WTC11 (cell line): ENCODE measurements at regions not wholly inside any gene's neighbourhood (a gene's known extent, or its start where the extent isn't known, plus 50 kb on each side); places are given as distances from the start of the nearest gene placed in this dataset.

ENCODE experiments used
- ATAC-seq: fragments of 200-7000 bp; cut with Tn5 transposase; 2 replicates; pipeline ENCODE4 v1.10.0; 2021; ENCODE audit warnings: mild to moderate bottlenecking, moderate library complexity
- CTCF ChIA-PET: fragments of 300-600 bp; sonication (Branson Sonifier 250); formaldehyde crosslinking; loops from one replicate; lab custom pipeline; 2021; ENCODE audit warnings: antibody characterized with exemption; lab: Charles Lee
- POLR2A ChIA-PET: fragments of 350-600 bp; sonication (Branson Sonifier 250); formaldehyde crosslinking; loops from one replicate; lab custom pipeline; 2021; ENCODE audit warnings: antibody characterized with exemption; lab: Charles Lee
- DNase-seq: peaks from one replicate; pipeline ENCODE4 v3.0.0; 2021; ENCODE audit warnings: low spot score
- H3K27ac Mint-ChIP-seq: 2 replicates; pipeline ENCODE4 v1.8.0; 2021; ENCODE audit warnings: mixed read lengths
- H3K27me3 Mint-ChIP-seq: 2 replicates; pipeline ENCODE4 v1.8.0; 2021; ENCODE audit warnings: low read depth, mild to moderate bottlenecking, moderate library complexity, mixed read lengths
- H3K36me3 Mint-ChIP-seq: 2 replicates; pipeline ENCODE4 v1.8.0; 2021; ENCODE audit warnings: mixed read lengths
- H3K4me1 Mint-ChIP-seq: 2 replicates; pipeline ENCODE4 v1.8.0; 2022; ENCODE audit warnings: mixed read lengths
- H3K4me3 Mint-ChIP-seq: 2 replicates; pipeline ENCODE4 v1.8.0; 2021; ENCODE audit warnings: mild to moderate bottlenecking, moderate library complexity, mixed read lengths
- H3K9me3 Mint-ChIP-seq: 2 replicates; pipeline ENCODE4 v1.8.0; 2021; ENCODE audit warnings: mixed read lengths
- ATF1 ChIP-seq: sonication (generic); formaldehyde crosslinking; IDR thresholded peaks from 2 replicates; pipeline ENCODE4 v1.8.1; 2023; ENCODE audit warnings: mild to moderate bottlenecking, moderate library complexity, missing genetic modification reagents
- CTCF ChIP-seq: fragments of 200-600 bp; IDR thresholded peaks from 2 replicates; pipeline ENCODE4 v1.8.0; 2022; ENCODE audit warnings: antibody characterized with exemption
- E2F4 ChIP-seq: sonication (generic); formaldehyde crosslinking; IDR thresholded peaks from 2 replicates; pipeline ENCODE4 v1.8.1; 2022; ENCODE audit warnings: low read depth, mild to moderate bottlenecking, moderate library complexity, missing genetic modification reagents, borderline replicate concordance
- ESRRA ChIP-seq: sonication (generic); formaldehyde crosslinking; IDR thresholded peaks from 2 replicates; pipeline ENCODE4 v1.8.1; 2022; ENCODE audit warnings: mild to moderate bottlenecking, missing genetic modification reagents, borderline replicate concordance
- ETV6 ChIP-seq: sonication (generic); formaldehyde crosslinking; IDR thresholded peaks from 2 replicates; pipeline ENCODE4 v1.8.1; 2022; ENCODE audit warnings: mild to moderate bottlenecking, missing genetic modification reagents
- FOXP1 ChIP-seq: sonication (generic); formaldehyde crosslinking; IDR thresholded peaks from 2 replicates; pipeline ENCODE4 v1.8.0; 2022; ENCODE audit warnings: missing genetic modification reagents, mild to moderate bottlenecking, moderate library complexity, borderline replicate concordance
- GRHL2 ChIP-seq: fragments of 250-450 bp; sonication (Bioruptor Pico); IDR thresholded peaks from 2 replicates; pipeline ENCODE4 v1.8.0; 2022; ENCODE audit warnings: mild to moderate bottlenecking, moderate library complexity; ENCODE audit not compliant: insufficient replicate concordance, severe bottlenecking
- GTF2I ChIP-seq: fragments of 250-450 bp; sonication (Bioruptor Pico); conservative IDR thresholded peaks from 2 replicates; pipeline ENCODE4 v1.4.0; 2021; ENCODE audit warnings: mild to moderate bottlenecking
- IRF2 ChIP-seq: sonication (generic); formaldehyde crosslinking; IDR thresholded peaks from 2 replicates; pipeline ENCODE4 v1.8.0; 2022; ENCODE audit warnings: low read depth, missing genetic modification reagents, borderline replicate concordance
- MXD4 ChIP-seq: fragments of 250-450 bp; sonication (Bioruptor Pico); IDR thresholded peaks from 2 replicates; pipeline ENCODE4 v1.8.0; 2021; ENCODE audit warnings: mild to moderate bottlenecking, moderate library complexity, borderline replicate concordance
- NR3C1 ChIP-seq: sonication (generic); formaldehyde crosslinking; conservative IDR thresholded peaks from 2 replicates; pipeline ENCODE4 v1.8.1; 2023; ENCODE audit warnings: low read depth, mild to moderate bottlenecking, missing genetic modification reagents
- SMAD3 ChIP-seq: sonication (generic); formaldehyde crosslinking; IDR thresholded peaks from 2 replicates; pipeline ENCODE4 v1.8.0; 2022; ENCODE audit warnings: missing genetic modification reagents, mild to moderate bottlenecking, borderline replicate concordance
- SP1 ChIP-seq: sonication (generic); formaldehyde crosslinking; conservative IDR thresholded peaks from 2 replicates; pipeline ENCODE4 v1.8.1; 2022; ENCODE audit warnings: missing genetic modification reagents
- TEAD1 ChIP-seq: sonication (generic); formaldehyde crosslinking; IDR thresholded peaks from 2 replicates; pipeline ENCODE4 v1.8.0; 2022; ENCODE audit warnings: mild to moderate bottlenecking, missing genetic modification reagents
- ZNF121 ChIP-seq: sonication (generic); formaldehyde crosslinking; IDR thresholded peaks from 2 replicates; pipeline ENCODE4 v1.8.0; 2023; ENCODE audit warnings: missing genetic modification reagents
- ZNF281 ChIP-seq: sonication (generic); formaldehyde crosslinking; IDR thresholded peaks from 2 replicates; pipeline ENCODE4 v1.8.0; 2023; ENCODE audit warnings: mild to moderate bottlenecking, missing genetic modification reagents
- TF ChIP-seq, protein P1 (sequence below): sonication (generic); formaldehyde crosslinking; IDR thresholded peaks from 2 replicates; pipeline ENCODE4 v1.8.1; 2023; ENCODE audit warnings: mild to moderate bottlenecking, missing genetic modification reagents, moderate library complexity
- TF ChIP-seq, protein P2 (sequence below): sonication (generic); formaldehyde crosslinking; IDR thresholded peaks from 2 replicates; pipeline ENCODE4 v1.8.1; 2023; ENCODE audit warnings: mild to moderate bottlenecking, missing genetic modification reagents
- TF ChIP-seq, protein P3 (sequence below): sonication (generic); formaldehyde crosslinking; IDR thresholded peaks from 2 replicates; pipeline ENCODE4 v1.8.0; 2022; ENCODE audit warnings: mild to moderate bottlenecking, missing genetic modification reagents

DNA sequence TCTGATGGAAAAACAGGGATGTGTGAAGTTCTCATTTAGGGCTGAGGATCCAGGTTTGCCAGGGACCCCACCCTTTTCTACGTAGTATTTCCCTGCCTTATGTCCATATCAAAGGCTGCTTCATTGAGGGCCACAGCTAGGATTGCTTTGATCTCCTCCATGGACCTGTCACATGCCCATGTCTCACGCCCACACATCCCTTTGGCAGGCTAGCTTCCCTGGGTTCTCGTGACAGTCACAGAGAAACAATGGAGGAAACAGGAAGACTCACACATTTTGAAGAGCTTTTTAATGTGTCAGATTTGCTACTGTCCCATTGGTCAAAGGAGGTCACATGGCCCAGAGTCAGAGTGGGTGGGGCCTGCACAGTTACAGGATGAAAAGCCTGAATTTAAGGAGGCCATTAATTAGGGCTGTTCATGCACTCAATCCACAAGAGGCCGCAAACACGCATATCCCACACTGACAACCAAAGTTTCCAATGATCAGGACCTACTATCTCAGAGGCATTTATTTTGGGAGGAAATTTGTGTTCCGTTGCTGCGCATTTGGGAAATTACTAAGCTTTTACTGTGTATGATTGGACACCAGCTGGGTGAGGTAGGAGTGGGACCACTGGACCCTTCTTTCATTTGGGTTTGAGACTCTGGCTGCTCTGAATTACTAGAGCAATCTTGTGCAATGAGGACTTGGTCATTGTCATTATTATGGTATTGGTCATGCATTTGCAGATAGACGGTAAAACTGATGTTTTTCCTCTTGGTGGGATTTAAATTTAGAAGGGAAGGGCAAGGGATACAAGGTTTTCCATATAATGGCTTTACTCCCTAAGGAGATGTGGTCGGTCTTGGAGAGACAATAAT, 266.2 kb downstream of the KTN1 start:
- Mint-ChIP-seq H3K27me3 (no peaks in the 10 kb centered on the region), H3K27ac (no peak overlapping the region), H3K36me3 (peaks cover 6% of the 10 kb centered on the region), H3K4me3 (no peak overlapping the region), H3K4me1 (no peaks in the 10 kb centered on the region), H3K9me3 (peaks cover 20% of the 10 kb centered on the region)
- CTCF ChIA-PET = interaction anchor here (2.3 kb wide), 1 partner anchor 629 kb away, joined by 6 read pairs; no protein-coding TSS in a partner anchor
- no peak for ATAC-seq
- no peak for DNase-seq
- POLR2A ChIA-PET = no interaction called here
- TF ChIP-seq, protein P1, sequence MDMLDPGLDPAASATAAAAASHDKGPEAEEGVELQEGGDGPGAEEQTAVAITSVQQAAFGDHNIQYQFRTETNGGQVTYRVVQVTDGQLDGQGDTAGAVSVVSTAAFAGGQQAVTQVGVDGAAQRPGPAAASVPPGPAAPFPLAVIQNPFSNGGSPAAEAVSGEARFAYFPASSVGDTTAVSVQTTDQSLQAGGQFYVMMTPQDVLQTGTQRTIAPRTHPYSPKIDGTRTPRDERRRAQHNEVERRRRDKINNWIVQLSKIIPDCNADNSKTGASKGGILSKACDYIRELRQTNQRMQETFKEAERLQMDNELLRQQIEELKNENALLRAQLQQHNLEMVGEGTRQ (CRISPR knock-in tag) = peak; percentile 53
- TF ChIP-seq, protein P2, sequence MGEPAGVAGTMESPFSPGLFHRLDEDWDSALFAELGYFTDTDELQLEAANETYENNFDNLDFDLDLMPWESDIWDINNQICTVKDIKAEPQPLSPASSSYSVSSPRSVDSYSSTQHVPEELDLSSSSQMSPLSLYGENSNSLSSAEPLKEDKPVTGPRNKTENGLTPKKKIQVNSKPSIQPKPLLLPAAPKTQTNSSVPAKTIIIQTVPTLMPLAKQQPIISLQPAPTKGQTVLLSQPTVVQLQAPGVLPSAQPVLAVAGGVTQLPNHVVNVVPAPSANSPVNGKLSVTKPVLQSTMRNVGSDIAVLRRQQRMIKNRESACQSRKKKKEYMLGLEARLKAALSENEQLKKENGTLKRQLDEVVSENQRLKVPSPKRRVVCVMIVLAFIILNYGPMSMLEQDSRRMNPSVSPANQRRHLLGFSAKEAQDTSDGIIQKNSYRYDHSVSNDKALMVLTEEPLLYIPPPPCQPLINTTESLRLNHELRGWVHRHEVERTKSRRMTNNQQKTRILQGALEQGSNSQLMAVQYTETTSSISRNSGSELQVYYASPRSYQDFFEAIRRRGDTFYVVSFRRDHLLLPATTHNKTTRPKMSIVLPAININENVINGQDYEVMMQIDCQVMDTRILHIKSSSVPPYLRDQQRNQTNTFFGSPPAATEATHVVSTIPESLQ (CRISPR knock-in tag) = no peak

DNA sequence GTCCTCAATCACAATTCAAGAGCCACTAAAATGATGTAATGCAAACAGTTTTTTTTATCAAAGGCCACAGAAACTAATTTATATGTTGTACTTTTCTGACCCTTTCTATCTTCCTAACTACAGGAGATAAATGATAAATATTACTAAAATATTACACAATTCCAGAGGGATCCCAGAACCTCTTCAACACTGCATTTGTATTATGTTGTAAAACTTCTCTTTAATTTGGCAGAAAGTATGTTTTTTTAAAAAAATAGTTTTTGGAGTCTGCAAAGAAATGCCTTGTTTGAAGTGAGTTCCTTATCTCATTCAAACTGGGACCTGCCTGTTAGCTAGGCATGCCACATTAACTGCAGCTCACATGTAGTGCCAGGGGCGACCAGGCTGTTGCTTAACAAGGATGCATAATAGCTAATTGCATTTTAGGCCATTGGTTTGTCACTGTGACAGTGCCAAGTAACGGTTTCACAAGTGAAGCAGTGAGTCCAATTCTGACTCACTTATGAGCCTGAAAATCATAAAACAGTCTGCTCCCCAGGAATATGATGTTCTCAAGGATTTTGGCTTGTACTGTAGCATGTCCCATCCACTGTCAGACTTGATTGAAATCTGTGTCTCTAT, 266.9 kb downstream of the KTN1 start:
- Mint-ChIP-seq H3K9me3 (peaks cover 20% of the 10 kb centered on the region), H3K4me1 (no peaks in the 10 kb centered on the region)
- ChIA-PET POLR2A (no interaction called here), CTCF (no interaction called here)
- ATAC-seq (no peak), DNase-seq (no peak)
- TF ChIP-seq MXD4 (CRISPR knock-in tag) (no peak), ATF1 (no peak), ZNF121 (CRISPR knock-in tag) (no peak), TEAD1 (CRISPR knock-in tag) (no peak), ESRRA (no peak), IRF2 (no peak), E2F4 (no peak), NR3C1 (no peak), FOXP1 (CRISPR knock-in tag) (no peak), SP1 (CRISPR knock-in tag) (no peak), GTF2I (CRISPR knock-in tag) (no peak), GRHL2 (no peak), CTCF (no peak), ZNF281 (CRISPR knock-in tag) (no peak), ETV6 (CRISPR knock-in tag) (no peak), SMAD3 (CRISPR knock-in tag) (no peak)
- TF ChIP-seq, protein P3, sequence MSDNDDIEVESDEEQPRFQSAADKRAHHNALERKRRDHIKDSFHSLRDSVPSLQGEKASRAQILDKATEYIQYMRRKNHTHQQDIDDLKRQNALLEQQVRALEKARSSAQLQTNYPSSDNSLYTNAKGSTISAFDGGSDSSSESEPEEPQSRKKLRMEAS (CRISPR knock-in tag) = no peak
- TF ChIP-seq, protein P2 (CRISPR knock-in tag) = no peak
- TF ChIP-seq, all 79 proteins: peak for 0
- H3K27me3 Mint-ChIP-seq = no peaks in the 10 kb centered on the region
- no peak overlapping the region for H3K27ac Mint-ChIP-seq
- peaks cover 6% of the 10 kb centered on the region for H3K36me3 Mint-ChIP-seq
- H3K4me3 Mint-ChIP-seq = no peak overlapping the region
